Hepatocyte (in vitro differentiated cells): ENCODE measurements at regions not wholly inside any gene's neighbourhood (a gene's known extent, or its start where the extent isn't known, plus 50 kb on each side); places are given as distances from the start of the nearest gene placed in this dataset.

Experiments used
- DNase-seq: peaks from one replicate; pipeline ENCODE4 v3.0.0-alpha.2; 2016; ENCODE audit warnings: low spot score
- H2AFZ ChIP-seq: fragments of 200-600 bp; sonication (generic); 2 replicates; pipeline ENCODE4 v1.6.0; 2016; ENCODE audit warnings: antibody characterized with exemption, mild to moderate bottlenecking
- H3K27ac ChIP-seq: fragments of 200-600 bp; sonication (generic); 2 replicates; pipeline ENCODE4 v1.5.1; 2016; ENCODE audit warnings: mild to moderate bottlenecking
- H3K27me3 ChIP-seq: fragments of 200-600 bp; sonication (generic); 2 replicates; pipeline ENCODE4 v1.6.1; 2016
- H3K36me3 ChIP-seq: fragments of 200-600 bp; sonication (generic); replicated peaks from 2 replicates; pipeline ENCODE4 v1.5.1; 2016; ENCODE audit warnings: low read depth; ENCODE audit not compliant: insufficient read depth
- H3K4me1 ChIP-seq: fragments of 200-600 bp; sonication (generic); 2 replicates; pipeline ENCODE4 v1.5.1; 2016; ENCODE audit warnings: mild to moderate bottlenecking, moderate library complexity; ENCODE audit not compliant: insufficient read depth
- H3K4me2 ChIP-seq: fragments of 200-600 bp; sonication (generic); 2 replicates; pipeline ENCODE4 v1.6.0; 2016
- H3K4me3 ChIP-seq: fragments of 200-600 bp; sonication (generic); 2 replicates; pipeline ENCODE4 v1.5.1; 2016; ENCODE audit warnings: mild to moderate bottlenecking
- H3K79me2 ChIP-seq: fragments of 200-600 bp; sonication (generic); 2 replicates; pipeline ENCODE4 v1.6.0; 2017; ENCODE audit warnings: mild to moderate bottlenecking
- H3K9me2 ChIP-seq: fragments of 200-600 bp; sonication (generic); replicated peaks from 2 replicates; pipeline ENCODE4 v1.6.0; 2017; ENCODE audit warnings: mild to moderate bottlenecking; ENCODE audit not compliant: insufficient read depth
- H3K9me3 ChIP-seq: fragments of 200-600 bp; sonication (generic); 2 replicates; pipeline ENCODE4 v1.5.1; 2016; ENCODE audit warnings: low read depth, mild to moderate bottlenecking
- H4K20me1 ChIP-seq: fragments of 200-600 bp; sonication (generic); 2 replicates; pipeline ENCODE4 v1.6.0; 2016; ENCODE audit warnings: mild to moderate bottlenecking; ENCODE audit not compliant: insufficient read depth, poor library complexity, severe bottlenecking
- CTCF ChIP-seq: fragments of 200-600 bp; sonication (generic); IDR thresholded peaks from 2 replicates; pipeline ENCODE4 v1.5.1; 2016; ENCODE audit warnings: antibody characterized with exemption, mild to moderate bottlenecking; ENCODE audit not compliant: poor library complexity
- EZH2 ChIP-seq: fragments of 200-600 bp; sonication (generic); IDR thresholded peaks from 2 replicates; pipeline ENCODE4 v1.6.1; 2016; ENCODE audit warnings: antibody characterized with exemption, mild to moderate bottlenecking, borderline replicate concordance
- EZH2phosphoT487 ChIP-seq: fragments of 200-600 bp; sonication (generic); IDR thresholded peaks from one replicate; pipeline ENCODE4 v1.6.1; 2018; ENCODE audit warnings: antibody characterized with exemption, mild to moderate bottlenecking, low read depth, moderate library complexity; ENCODE audit not compliant: unreplicated experiment, severe bottlenecking
- WGBS: methylation state at CpG from one replicate; pipeline ENCODE4 v1.1.6; 2016; ENCODE audit warnings: low lambda C conversion rate; ENCODE audit errors: missing lambda C conversion rate; 5-methylcytosine and 5-hydroxymethylcytosine counted together

- Histone ChIP-seq H3K4me2 (no peak overlapping the region), H4K20me1 (no peaks in the 10 kb centered on the region), H3K79me2 (no peaks in the 10 kb centered on the region), H3K4me1 (no peaks in the 10 kb centered on the region), H3K27ac (no peak overlapping the region), H3K4me3 (no peak overlapping the region), H3K9me2 (no peaks in the 10 kb centered on the region), H3K27me3 (no peaks in the 10 kb centered on the region), H3K36me3 (no peaks in the 10 kb centered on the region), H3K9me3 (no peaks in the 10 kb centered on the region), H2AFZ (no peak overlapping the region)
- DNase-seq, result no peak
- WGBS, result 74% methylated on average over 14 of the region's 14 CpGs
- TF ChIP-seq CTCF (no peak), EZH2phosphoT487 (no peak), EZH2 (no peak)
Observed at GRCh38 chr12:127987199-127987901, 279.6 kb upstream of the TMEM132C start.

- no peak overlapping the region for H3K27ac ChIP-seq
- WGBS, result 94% methylated on average over 6 of the region's 6 CpGs
- TF ChIP-seq EZH2, result no peak
Observed at GRCh38 chr12:127991485-127991884, 275.5 kb upstream of the TMEM132C start.

GRCh38 chr12:127998988-127999387 is 268.0 kb upstream of the TMEM132C start:
- Histone ChIP-seq H3K9me2 (no peaks in the 10 kb centered on the region), H3K4me1 (no peaks in the 10 kb centered on the region), H2AFZ (no peak overlapping the region), H3K27me3 (no peaks in the 10 kb centered on the region), H3K27ac (no peak overlapping the region), H3K36me3 (no peaks in the 10 kb centered on the region), H3K79me2 (no peaks in the 10 kb centered on the region), H3K4me3 (no peak overlapping the region), H4K20me1 (no peaks in the 10 kb centered on the region), H3K9me3 (no peaks in the 10 kb centered on the region), H3K4me2 (no peak overlapping the region)
- TF ChIP-seq EZH2 (no peak), CTCF (no peak), EZH2phosphoT487 (no peak)
- WGBS, result 79% methylated on average over 4 of the region's 4 CpGs
- DNase-seq, result no peak

More at GRCh38 chr12:127991485-127991884, 275.5 kb upstream of the TMEM132C start:
- Histone ChIP-seq H3K36me3 (no peaks in the 10 kb centered on the region), H3K79me2 (no peaks in the 10 kb centered on the region), H3K27me3 (no peaks in the 10 kb centered on the region), H3K4me1 (no peaks in the 10 kb centered on the region), H4K20me1 (no peaks in the 10 kb centered on the region), H2AFZ (no peak overlapping the region), H3K9me2 (no peaks in the 10 kb centered on the region), H3K9me3 (no peaks in the 10 kb centered on the region), H3K4me2 (no peak overlapping the region), H3K4me3 (no peak overlapping the region)
- no peak for DNase-seq

GRCh38 chr12:128004383-128004938 is 262.5 kb upstream of the TMEM132C start:
- Histone ChIP-seq H3K27ac (no peak overlapping the region), H3K79me2 (no peaks in the 10 kb centered on the region), H3K9me3 (no peaks in the 10 kb centered on the region), H3K4me1 (no peaks in the 10 kb centered on the region), H3K9me2 (no peaks in the 10 kb centered on the region), H4K20me1 (no peaks in the 10 kb centered on the region), H3K4me3 (no peak overlapping the region), H3K27me3 (no peaks in the 10 kb centered on the region), H3K36me3 (no peaks in the 10 kb centered on the region), H2AFZ (no peak overlapping the region), H3K4me2 (no peak overlapping the region)
- DNase-seq, result no peak
- TF ChIP-seq CTCF, result no peak
- no peak for TF ChIP-seq EZH2
- TF ChIP-seq EZH2phosphoT487, result no peak
- WGBS, result 69% methylated on average over 17 of the region's 17 CpGs
